GM21576 (cell line): ENCODE measurements at regions not wholly inside any gene's neighbourhood (a gene's known extent, or its start where the extent isn't known, plus 50 kb on each side); places are given as distances from the start of the nearest gene placed in this dataset.

Experiments
- ATAC-seq: cut with Tn5 transposase; IDR thresholded peaks from one replicate; pipeline ENCODE4 v1.9.1; 2021; ENCODE audit warnings: mild to moderate bottlenecking, moderate library complexity; ENCODE audit not compliant: unreplicated experiment

DNA sequence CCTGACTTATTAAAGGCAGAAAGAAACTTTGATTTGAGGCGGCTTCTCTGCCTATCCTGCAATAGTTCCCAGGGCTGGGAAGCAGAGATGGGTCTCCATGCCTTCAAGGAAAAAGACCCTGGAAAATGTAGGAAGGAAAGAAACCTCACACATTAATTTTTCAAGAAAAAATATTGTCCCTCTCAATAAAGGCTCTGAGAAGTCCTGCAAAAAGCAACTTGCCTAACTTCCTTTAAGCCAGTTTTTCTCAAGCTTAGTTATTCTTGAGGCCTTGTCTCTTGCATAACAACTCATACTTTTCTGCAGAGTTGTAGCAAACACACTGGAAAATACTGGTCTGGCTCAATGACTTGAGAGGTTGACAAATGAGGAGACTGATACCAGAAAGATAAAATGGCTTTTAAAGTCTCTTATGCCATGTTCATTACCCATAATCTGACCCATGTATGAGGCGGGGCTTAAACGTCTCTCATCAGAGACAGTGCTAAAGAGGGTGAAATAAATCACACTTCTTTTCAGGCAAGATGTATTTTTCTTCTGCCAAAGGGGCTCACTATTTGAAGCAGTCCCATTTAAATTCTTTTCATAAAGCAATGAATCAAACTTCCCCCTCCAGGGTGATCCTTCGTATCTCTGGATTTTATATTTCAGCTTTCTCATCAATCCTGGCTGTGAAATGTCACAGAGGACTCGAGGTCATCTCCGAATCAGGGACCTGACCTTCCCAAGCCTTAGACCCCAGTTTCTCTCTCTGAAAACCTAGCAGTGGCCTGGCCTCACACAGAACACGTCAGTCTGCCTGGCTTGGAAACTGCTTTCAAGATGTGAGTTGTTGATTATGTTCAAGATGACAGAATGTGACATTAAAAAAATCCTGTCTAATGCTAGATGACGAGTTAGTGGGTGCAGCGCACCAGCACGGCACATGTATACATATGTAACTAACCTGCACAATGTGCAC, 82.3 kb upstream of the KCNG1 start:
- ATAC-seq: no peak

DNA sequence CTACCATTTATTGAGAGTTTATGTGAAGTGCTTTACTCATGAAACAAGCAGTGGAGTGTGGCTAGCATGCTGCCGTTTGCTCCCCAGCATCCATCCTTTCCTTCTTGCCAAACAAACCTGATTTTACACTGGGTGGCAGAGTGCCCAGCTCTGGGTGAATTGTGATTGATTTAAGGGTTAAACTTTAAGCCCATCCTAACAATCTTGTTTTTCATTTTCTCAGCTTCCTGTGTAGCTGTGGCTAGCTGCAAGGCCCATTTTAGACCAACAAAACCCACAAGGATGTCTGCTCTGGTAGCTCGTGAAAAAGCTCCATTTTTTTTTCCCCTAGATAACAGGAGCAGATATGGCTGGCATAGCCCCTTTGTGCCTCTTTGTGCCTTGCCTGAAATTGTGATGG, 77.7 kb upstream of the KCNG1 start:
- ATAC-seq: no peak

DNA sequence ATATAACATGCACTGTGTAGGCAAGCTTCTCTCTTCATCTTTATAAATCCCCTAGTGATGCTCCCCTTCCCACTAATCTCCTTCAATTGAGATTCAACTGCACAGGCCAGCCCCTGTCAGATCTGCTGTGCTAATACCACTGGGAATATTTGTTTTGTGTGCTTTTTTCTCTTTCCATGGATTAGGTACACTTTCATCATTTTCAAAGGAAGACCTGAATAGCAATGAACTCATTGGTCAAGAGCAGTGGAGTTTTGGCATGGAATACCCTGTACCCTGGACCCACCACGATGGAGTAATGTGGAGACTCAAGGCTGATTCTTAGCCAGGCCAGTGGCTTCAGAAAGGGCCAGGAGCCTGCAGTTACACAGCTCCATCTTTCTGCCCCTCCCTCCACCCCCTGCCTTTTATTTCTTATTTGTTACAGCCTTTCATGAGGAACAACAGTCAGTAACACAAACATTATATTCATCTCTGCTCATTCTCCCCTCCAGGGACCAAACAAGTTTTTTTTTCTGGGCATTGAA, 75.4 kb upstream of the KCNG1 start:
- ATAC-seq: no peak

DNA sequence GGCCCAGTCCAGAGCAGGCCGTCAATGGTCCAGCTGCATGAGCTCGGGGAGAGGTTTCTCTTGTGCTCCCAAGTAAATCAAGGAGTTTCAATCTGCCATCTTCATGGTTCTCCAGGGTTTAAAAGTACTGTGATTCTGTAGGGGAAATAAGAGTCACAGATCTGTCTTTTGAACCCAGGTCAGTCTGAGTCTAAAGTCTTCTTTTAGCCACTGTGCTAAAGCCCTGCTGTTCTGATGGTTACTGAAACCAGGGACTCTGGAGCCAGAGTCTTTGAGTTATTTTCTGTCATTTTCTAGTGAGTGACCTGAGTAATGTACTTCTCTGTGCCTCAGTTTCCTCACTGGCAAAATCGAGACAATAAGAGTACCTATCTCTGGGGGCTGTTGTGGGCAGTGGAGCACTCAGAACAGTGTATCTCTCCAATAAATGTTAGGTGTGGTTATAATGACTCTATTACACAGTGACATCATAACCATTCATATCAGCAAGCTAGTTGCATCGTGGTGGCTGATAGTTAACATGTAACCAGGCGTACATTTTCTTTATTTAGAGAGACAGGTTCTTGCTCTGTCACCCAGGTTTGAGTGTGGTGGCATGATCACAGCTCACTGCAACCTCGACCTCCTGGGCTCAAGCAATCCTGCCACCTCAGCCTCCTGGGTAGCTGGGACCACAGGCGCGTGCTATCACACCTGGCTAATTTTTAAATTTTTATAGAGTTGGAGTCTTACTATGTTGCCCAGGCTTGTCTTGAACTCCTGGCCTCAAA, 74.6 kb upstream of the KCNG1 start:
- no peak for ATAC-seq

DNA sequence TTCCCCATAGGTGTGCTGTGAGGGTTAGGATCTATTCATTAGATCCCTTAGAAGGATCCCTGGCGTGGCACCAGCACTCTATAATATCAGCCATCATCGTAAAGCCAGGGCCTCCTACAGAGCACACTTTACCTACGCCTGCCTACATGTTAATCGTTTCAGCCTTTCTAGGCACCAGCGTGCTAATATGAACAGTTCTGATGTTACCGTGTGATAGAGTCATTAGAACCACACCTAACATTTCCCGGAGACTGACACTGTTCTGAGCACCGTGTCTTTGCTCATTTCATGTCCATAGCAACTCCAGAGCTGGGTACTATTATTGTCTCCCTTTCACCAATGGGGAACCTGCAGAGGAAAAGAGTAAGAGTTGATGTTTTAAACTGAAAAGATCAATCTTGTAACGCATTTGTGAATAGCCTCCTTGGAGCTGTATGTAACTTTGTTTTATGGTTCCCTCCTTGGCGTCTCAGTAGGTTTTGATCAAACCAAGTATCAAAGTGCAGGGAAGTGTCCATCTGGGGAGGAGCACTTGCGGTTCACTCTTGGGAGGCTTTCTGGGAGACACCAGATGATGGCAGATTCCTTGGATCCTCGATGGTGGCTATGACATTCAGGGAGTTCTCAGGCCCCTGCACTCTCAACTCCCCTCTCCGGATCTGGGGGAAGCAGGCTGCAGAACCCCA, 73.8 kb upstream of the KCNG1 start:
- no peak for ATAC-seq

DNA sequence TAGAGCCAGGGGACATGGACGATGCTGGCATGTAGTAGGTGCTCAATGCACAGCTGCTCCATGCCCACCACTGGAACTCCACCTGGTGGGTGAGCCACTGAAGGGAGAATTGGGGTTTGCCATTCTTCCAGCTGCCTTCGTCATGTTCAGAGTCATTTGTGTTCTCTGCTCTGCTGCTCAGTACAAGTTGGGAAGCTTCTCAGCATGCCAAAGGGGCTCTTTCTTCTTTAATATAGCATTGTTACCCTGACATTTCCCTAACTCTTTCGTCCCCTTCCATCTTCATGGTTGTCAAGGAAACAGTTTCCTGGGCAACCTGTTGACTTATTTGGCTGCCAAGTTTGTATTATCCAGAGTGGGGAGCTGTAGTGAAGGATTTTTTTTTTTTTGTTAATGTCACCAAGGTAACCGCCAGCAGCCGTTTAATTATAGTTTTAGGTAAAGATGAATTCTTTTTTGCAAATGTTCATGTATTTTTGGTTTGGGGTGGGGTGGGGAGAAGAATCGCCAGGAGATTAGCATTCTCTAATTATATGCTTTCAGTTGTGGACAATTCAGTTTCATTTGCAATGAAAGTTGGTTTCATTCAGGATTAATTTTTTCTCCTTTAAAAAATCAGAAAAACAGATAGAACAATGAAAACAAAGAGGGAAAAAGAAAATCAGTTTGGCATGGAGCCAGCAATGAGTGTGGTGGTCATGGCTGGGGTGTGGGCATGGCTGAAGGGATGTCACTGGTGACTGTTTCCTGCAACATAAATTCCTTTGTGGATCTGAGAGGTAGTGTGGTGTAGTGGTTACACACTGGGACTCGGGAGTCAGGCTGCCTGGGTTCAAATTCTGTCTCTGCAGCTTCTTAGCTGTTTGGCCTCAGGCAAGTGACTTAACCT, 73.0 kb upstream of the KCNG1 start:
- no peak for ATAC-seq

DNA sequence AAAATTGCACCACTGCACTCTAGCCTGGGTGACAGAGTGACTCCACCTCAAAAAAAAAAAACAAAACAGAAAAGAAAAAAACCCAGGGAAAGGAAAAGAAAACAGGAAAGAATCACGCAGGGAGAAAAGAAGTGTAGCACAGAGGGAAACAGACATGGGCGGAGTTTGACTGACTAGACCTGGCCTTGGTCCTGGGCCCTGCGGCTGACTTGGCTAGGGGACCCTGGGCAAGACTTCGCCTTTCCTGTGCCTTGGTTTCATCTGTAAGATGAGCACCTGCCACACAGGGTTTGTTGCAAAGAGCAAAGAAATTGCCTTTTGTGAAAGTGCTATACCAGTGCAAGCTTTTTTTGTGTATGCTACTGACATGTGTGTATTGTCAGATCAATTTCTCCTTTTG, 71.3 kb upstream of the KCNG1 start:
- no peak for ATAC-seq

DNA sequence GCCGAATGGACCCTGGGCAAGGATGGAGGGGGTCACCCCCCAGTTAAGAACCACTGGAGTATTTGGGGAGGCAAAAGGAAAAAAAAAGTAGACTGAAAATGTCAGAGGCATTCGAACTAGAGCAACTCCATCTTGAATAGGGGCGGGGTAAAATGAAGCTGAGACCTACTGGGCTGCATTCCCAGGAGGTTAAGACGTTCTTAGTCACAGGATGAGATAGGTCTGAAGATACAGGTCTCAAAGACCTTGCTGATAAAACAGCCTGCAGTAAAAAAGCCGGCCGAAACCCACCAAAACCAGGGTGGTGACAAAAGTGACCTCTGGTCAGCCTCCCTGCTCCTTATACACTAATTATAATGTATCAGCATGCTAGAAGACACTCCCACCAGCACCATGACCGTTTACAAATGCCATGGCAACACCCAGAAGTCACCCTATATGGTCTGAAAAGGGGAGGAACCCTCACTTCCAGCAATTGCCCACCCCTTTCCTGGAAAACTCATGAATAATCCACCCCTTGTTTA, 70.4 kb upstream of the KCNG1 start:
- ATAC-seq: no peak

DNA sequence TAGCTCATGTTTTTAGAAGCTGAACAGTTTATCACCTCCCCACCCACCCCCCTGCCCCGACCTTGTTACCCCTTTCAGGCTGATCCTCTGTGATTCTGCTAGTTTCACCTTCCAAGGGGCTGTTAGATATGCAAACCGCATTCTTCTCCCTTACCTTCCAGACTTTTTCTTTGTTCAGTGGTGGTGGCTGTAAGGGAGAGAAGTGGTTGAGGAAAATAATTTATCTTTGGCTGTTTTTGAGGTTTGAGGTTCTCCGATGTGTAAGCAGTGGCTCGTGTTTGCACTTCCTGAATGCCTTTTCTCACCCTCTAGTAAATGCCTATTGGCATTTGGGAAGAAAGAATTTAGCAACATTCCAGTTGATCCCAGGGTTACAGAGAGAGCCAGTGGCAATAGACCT, 69.4 kb upstream of the KCNG1 start:
- ATAC-seq: no peak

DNA sequence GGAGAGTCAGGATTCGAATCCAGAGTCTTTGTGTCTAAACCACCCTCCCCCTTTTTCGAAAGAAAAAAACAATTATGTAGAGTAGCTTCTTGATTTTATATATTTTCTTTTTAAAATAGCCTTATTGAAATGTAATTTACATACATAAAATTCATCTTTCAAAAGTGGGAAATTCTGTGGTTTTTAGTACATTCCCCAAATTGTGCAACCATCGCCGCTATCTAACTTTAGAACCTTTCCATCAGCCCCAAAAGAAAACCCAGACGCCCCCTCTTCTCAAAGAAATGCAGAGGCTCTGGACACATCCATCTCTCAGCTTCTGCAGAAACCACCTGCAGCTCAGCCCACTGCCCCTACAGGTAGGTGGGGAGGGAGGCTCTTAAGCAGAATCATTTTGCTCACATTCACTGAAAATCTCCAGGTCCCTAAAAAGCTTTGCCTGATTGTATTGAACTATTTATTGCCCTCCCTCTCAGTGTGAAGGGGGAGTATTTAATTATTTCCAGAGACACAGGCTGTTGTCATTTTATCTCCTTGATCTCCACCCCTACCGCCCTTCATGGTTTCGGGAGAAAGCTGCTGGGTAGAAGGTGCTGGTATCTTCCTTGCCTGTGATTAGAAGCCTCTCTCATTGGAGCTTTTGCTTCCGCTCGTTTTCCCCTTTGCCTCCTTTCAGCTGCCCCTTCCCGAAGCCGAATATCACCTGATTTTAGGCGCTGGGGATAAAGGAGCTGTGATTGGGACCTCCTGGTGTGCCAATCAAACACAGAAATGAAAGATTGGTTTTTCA, 68.7 kb upstream of the KCNG1 start:
- ATAC-seq: no peak

DNA sequence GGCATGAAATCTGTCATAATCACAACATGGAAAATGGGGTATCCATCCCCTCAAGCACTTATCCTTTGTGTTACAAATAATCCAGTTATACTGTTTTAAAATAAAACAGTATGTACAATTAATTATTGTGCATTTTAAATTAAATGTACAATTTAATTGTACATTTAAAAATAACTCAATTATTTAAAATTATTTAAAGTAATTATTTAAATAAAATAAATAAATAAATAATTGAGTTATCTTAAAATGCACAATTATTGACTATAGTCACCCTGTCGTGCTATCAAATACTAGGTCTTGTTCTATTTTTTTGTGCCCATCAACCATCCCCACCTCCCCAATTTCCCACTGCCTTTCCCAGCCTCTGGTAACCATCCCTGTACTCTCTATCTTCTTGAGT, 66.9 kb upstream of the KCNG1 start:
- no peak for ATAC-seq

DNA sequence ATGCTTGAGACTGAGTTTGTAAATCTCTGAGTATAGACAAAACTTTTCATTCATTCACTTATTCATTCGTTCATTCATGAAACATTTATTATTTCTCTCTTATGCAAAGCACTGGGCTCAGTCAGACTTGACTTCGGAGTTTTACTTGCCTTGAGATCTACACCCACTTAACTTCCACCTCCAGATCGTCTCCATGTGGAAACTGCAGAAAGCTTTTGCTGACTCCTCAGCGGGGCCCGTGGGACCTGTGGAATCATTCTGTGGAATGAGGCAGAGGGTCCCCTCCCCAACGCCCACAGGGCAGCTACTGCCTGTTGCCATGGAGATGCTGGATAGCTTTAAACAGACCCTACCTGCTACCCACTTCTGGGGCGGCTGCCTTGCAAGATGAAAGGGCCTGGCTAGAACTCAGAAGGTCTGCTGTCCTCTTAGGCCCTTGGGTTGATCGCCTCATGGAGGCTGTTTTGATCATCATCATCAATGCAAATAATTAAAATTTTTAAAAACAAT, 66.4 kb upstream of the KCNG1 start:
- no peak for ATAC-seq

DNA sequence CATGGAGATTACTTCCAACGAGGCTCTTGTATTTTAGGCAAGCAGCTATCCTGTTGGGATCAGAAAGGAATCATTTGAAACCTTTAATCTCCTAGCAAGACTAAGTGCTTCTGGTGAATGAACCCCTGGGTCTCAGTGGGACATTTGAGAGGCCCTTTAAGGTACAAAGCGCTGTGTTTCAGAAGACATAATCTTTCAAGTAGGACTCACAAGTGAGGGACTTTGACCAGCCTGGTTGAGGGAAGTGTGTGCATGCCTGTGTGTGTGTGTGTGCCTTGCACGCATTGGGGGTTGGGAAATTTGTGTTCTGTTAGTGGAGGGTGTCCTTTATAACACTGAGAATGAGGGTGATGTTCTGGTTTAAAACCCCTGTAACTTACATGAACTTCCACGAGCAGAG, 64.4 kb upstream of the KCNG1 start:
- ATAC-seq: no peak

DNA sequence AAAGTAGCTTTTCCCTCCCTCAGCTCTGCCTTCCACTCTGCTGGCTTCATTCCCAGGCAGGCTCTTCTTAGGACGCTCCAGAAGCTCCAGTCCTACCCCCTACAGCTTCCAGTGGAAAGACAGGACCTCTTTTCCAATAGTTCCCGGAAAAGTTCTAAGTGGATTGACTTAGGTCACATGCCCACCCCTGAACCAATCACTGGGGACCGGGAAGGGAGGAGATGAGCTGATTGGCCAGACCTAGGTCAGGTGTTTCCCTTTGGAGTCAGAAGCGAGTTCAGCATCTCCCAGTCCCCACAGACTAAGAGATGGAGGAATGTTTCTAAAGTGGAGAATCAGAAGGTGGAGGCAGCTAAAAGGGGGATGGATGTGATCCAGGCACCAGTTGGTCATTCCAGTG, 62.9 kb upstream of the KCNG1 start:
- ATAC-seq: no peak

DNA sequence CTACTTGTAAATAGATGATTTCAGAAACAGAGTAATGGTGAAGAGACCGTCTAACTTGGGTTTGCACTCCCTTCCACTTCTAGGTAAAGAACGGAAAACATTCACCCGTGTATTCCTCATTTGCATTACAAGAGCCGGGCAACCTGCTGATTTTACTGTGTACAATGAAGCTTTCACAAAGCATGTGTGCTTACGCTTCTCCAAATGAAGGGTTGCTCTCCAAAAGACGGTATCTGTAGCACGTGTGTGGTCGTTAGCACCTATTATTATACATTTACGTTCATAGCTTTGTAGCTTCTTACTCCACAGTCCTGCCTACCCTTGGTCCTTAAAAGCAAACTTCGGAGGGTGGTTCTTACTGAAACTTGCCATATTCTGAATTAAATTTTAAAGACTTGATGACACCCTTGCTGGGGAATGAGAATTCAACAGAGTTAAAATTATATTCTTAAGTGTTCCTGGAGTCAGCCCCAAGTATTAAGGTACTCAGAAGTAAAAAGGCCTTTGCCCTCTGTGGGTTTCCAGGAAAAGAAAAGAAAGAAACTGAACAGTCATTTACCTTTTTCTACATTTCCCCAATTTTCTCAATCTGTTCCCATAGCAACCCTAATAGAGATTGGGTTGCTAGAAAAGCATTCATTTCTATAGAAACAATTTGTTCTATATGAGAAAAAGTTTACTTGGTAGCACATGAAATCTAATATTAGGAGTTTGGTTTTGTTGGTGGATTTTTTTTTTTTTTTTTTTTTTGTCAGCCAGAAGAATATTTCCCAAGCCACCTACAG, 61.9 kb upstream of the KCNG1 start:
- no peak for ATAC-seq

DNA sequence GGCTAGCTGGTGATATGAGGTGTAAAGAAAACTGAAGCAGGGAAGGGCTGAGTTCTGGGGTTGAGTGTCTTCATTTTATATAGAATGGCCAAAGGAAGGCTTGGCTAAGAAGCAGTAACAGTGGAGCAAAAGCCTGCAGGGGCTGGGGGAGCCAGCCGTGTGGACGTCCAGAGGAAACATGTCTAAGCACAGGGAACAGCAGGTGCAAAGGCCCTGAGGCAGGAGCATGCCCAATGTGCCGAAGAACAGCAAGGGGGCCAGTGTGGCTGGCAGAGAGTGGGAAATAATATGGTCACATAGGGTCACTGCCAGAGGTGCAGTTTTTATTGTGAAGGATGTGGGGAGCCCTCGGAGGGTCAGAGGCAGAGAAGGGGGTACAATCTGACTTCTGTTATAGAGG, 60.5 kb upstream of the KCNG1 start:
- no peak for ATAC-seq

DNA sequence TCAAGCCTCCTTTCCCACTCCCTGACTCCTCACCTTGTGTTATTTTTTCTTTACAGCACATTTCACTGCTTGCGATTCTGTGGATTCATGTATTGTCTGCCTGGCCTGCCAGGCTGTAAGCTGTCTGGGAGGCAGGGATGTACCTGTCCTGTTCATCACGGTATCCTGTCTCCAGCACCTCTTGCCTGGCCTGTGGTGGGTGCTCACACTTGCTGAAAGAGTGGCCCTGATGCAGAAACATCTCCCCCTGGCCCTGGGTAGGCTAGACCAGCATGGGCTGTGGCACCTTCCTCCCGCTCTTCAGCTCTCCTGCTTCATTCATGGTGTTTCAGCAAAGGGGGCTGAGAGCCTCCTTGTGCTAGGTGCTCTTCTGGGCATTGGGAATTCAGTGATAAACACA, 60.1 kb upstream of the KCNG1 start:
- no peak for ATAC-seq

DNA sequence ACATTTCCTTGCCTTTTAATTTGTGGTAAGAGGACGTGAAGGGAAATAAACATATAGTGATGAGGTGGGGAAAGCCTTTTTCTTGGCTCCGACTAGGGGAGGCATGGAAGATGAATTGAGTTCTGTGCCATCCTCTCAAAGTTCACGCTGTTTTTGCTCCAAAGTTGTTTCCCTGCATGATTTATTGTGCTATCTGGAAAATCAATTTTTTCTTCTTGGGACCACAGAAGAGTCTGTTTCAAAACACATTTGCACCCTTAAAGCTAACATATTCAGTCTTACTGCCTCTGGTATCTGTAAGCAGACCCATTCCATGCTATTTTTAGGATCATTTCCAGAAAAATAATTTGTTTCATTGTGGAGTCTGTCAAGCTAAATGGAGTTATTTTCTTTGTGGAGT, 57.6 kb upstream of the KCNG1 start:
- ATAC-seq: no peak
